Type B pancreatic cell (in vitro differentiated cells): ENCODE measurements at regions not wholly inside any gene's neighbourhood (a gene's known extent, or its start where the extent isn't known, plus 50 kb on each side); places are given as distances from the start of the nearest gene placed in this dataset.
"Not testable (repeated sequence)": the region's sequence is repeated elsewhere in the genome, so short reads cannot be mapped to it uniquely, and the experiment has no call there.

Source experiments
- DNase-seq: peaks from one replicate; pipeline ENCODE4 v3.0.0; 2021; ENCODE audit warnings: mixed read lengths; ENCODE audit not compliant: unreplicated experiment; ENCODE audit errors: extremely low spot score
- H3K27ac Mint-ChIP-seq: 2 replicates; pipeline ENCODE4 v1.8.0; 2021; ENCODE audit warnings: mild to moderate bottlenecking, mixed read lengths
- H3K27me3 Mint-ChIP-seq: 2 replicates; pipeline ENCODE4 v1.8.0; 2021; ENCODE audit warnings: mixed read lengths
- H3K36me3 Mint-ChIP-seq: 2 replicates; pipeline ENCODE4 v1.8.0; 2021; ENCODE audit warnings: mixed read lengths
- H3K4me1 Mint-ChIP-seq: one replicate; pipeline ENCODE4 v1.8.0; 2021; ENCODE audit warnings: mixed read lengths; ENCODE audit not compliant: unreplicated experiment
- H3K4me3 Mint-ChIP-seq: 2 replicates; pipeline ENCODE4 v1.8.0; 2021; ENCODE audit warnings: mild to moderate bottlenecking, mixed read lengths
- H3K9me3 Mint-ChIP-seq: 2 replicates; pipeline ENCODE4 v1.8.0; 2021; ENCODE audit warnings: mixed read lengths
- CTCF ChIP-seq: fragments of 200-600 bp; sonication (generic); conservative IDR thresholded peaks from 2 replicates; pipeline ENCODE4 v1.5.0; 2021; ENCODE audit warnings: antibody characterized with exemption, mild to moderate bottlenecking

DNA sequence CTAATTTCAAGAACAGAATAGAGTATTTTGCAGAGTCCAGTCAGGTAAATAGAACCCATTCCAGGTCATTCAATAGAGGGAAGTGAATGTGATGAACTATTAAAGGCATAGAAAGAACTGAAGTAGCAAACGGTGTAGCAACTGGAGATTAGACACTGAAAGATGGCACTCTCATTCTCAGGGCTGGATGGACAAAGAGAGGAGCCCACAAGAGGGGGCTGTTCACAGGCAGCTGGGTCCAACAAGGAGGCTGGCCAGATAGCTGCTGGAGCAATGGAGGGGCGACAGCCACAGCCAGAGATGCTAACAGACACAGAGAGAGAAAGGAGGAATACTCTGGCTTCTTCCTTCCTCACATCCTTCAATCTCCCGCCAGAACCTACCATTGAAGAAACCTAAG is 93.1 kb upstream of the SMARCA2 start:
- H3K36me3 Mint-ChIP-seq = no peaks in the 10 kb centered on the region
- H3K9me3 Mint-ChIP-seq = no peaks in the 10 kb centered on the region
- no peak for DNase-seq
- H3K4me3 Mint-ChIP-seq = no peak overlapping the region
- no peaks in the 10 kb centered on the region for H3K27me3 Mint-ChIP-seq
- H3K27ac Mint-ChIP-seq = no peak overlapping the region
- H3K4me1 Mint-ChIP-seq = peaks cover 16% of the 10 kb centered on the region
- TF ChIP-seq CTCF = no peak

GRCh38 chr9:1927546-1927945 is 87.6 kb upstream of the SMARCA2 start:
- Mint-ChIP-seq H3K9me3 (no peaks in the 10 kb centered on the region), H3K27ac (no peak overlapping the region), H3K4me3 (no peak overlapping the region), H3K4me1 (no peaks in the 10 kb centered on the region), H3K27me3 (no peaks in the 10 kb centered on the region), H3K36me3 (no peaks in the 10 kb centered on the region)
- no peak for TF ChIP-seq CTCF
- DNase-seq = no peak

GRCh38 chr9:1929134-1929533 is 86.0 kb upstream of the SMARCA2 start:
- no peak for DNase-seq
- Mint-ChIP-seq H3K9me3 (no peaks in the 10 kb centered on the region), H3K36me3 (no peaks in the 10 kb centered on the region), H3K4me1 (no peaks in the 10 kb centered on the region), H3K4me3 (no peak overlapping the region), H3K27me3 (no peaks in the 10 kb centered on the region), H3K27ac (no peak overlapping the region)
- no peak for TF ChIP-seq CTCF

DNA sequence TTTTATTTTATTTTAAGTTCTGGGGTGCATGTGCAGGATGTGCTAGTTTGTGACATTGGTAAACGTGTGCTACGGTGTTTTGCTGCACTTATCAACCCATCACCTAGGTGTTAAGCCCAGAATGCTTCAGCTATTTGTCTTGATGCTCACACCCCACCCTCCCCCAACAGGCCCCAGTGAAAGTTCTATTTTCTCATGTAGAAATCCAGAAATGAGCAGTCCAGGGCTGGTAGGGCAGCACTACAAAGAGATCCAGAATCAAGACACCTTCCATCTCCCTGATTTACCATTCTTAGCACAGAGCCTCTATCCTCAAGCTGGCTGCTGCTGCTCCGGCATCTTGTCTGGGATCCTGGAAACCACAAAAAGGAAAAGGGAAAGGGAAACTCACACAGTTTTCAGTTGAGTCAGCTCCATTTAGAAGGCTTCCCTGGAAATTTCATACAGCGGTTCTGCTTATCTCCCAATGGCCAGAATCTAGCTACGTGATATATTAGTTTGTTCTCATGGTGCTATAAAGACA is 85.4 kb upstream of the SMARCA2 start:
- Mint-ChIP-seq H3K4me3 (no peak overlapping the region), H3K27me3 (no peaks in the 10 kb centered on the region), H3K4me1 (no peaks in the 10 kb centered on the region), H3K36me3 (no peaks in the 10 kb centered on the region), H3K9me3 (no peaks in the 10 kb centered on the region), H3K27ac (no peak overlapping the region)
- no peak for DNase-seq
- no peak for TF ChIP-seq CTCF

GRCh38 chr9:1930245-1930736 is 84.9 kb upstream of the SMARCA2 start:
- not testable (repeated sequence) for H3K36me3 Mint-ChIP-seq, H3K9me3 Mint-ChIP-seq, H3K27me3 Mint-ChIP-seq, H3K4me3 Mint-ChIP-seq, H3K27ac Mint-ChIP-seq, DNase-seq, H3K4me1 Mint-ChIP-seq

GRCh38 chr9:1938135-1938534 is 77.0 kb upstream of the SMARCA2 start:
- H3K9me3 Mint-ChIP-seq = peaks cover 6% of the 10 kb centered on the region
- H3K27ac Mint-ChIP-seq = no peak overlapping the region
- H3K27me3 Mint-ChIP-seq = no peaks in the 10 kb centered on the region
- TF ChIP-seq CTCF = no peak
- no peaks in the 10 kb centered on the region for H3K4me1 Mint-ChIP-seq
- no peak for DNase-seq
- H3K36me3 Mint-ChIP-seq = no peaks in the 10 kb centered on the region
- no peak overlapping the region for H3K4me3 Mint-ChIP-seq
